Endothelial cell of umbilical vein (primary cell): ENCODE measurements at regions not wholly inside any gene's neighbourhood (a gene's known extent, or its start where the extent isn't known, plus 50 kb on each side); places are given as distances from the start of the nearest gene placed in this dataset.

Source experiments
- BruUV-seq: library from RNA; stranded (reverse); fragments of 400-500 nt; replicated peaks from 2 replicates; lab custom pipeline; 2021; lab: Mats Ljungman, UMichigan
- CTCF ChIA-PET: fragments of 300-600, 350-600 bp; sonication (Branson Sonifier 250); formaldehyde crosslinking; loops from one replicate; lab custom pipeline; 2021; ENCODE audit warnings: antibody characterized with exemption, inconsistent platforms; lab: Charles Lee
- POLR2A ChIA-PET: fragments of 300-600, 350-600 bp; sonication (Branson Sonifier 250); formaldehyde crosslinking; loops from one replicate; lab custom pipeline; 2021; ENCODE audit warnings: antibody characterized with exemption, inconsistent platforms; lab: Charles Lee
- DNase-seq: peaks from one replicate; pipeline ENCODE4 v3.0.0-alpha.2; 2011; ENCODE audit warnings: low read depth, low spot score
- FAIRE-seq: peaks from 2 replicates; lab custom pipeline; 2011; peaks lifted over from hg19 to GRCh38; lab: Jason Lieb, UNC
- H2AFZ ChIP-seq: 2 replicates; pipeline ENCODE4 v1.6.0; 2012; ENCODE audit warnings: low read depth, low read length, control low read depth, inconsistent platforms
- H3K27ac ChIP-seq: 2 replicates; pipeline ENCODE4 v1.5.1; 2011; ENCODE audit warnings: low read depth, mild to moderate bottlenecking, control low read depth, low read length, moderate library complexity; ENCODE audit not compliant: insufficient read depth
- H3K27me3 ChIP-seq, 2 experiments: 2 replicates each; pipeline versions ENCODE4 v1.6.0 to v1.6.1; 2011; ENCODE audit warnings: low read length in 2 of 2, mixed read lengths in 1 of 2; ENCODE audit not compliant: control insufficient read depth in 2 of 2, insufficient read depth in 2 of 2
- H3K36me3 ChIP-seq, 2 experiments: 2 replicates in 1 of 2; 3 replicates in 1 of 2; pipeline ENCODE4 v1.5.1; 2011; ENCODE audit warnings: low read length in 2 of 2, mild to moderate bottlenecking in 1 of 2, moderate library complexity in 1 of 2; ENCODE audit not compliant: control insufficient read depth in 2 of 2, insufficient read depth in 2 of 2; ENCODE audit errors: extremely low read depth in 1 of 2
- H3K4me1 ChIP-seq: 3 replicates; pipeline ENCODE4 v1.5.1; 2011; ENCODE audit warnings: mild to moderate bottlenecking, low read length; ENCODE audit not compliant: control insufficient read depth, insufficient read depth; ENCODE audit errors: extremely low read depth
- H3K4me2 ChIP-seq: 2 replicates; pipeline ENCODE4 v1.6.1; 2011; ENCODE audit warnings: low read length, control low read depth, mixed read lengths; ENCODE audit not compliant: insufficient read depth
- H3K4me3 ChIP-seq, 3 experiments: fragments of 200-600 bp in 1 of 3; sonication (generic), shearing (Covaris generic) in 1 of 3; replicated peaks in 1 of 3; 2 replicates each; pipeline ENCODE4 v1.5.1; 2011 to 2016; ENCODE audit warnings: control low read depth in 3 of 3, low read length in 3 of 3, mild to moderate bottlenecking in 2 of 3, inconsistent platforms in 1 of 3, low read depth in 1 of 3, moderate library complexity in 1 of 3; ENCODE audit not compliant: insufficient read depth in 1 of 3
- H3K79me2 ChIP-seq: 2 replicates; pipeline ENCODE4 v1.6.0; 2012; ENCODE audit warnings: low read length, inconsistent platforms; ENCODE audit not compliant: control insufficient read depth, insufficient read depth
- H3K9ac ChIP-seq: replicated peaks from 2 replicates; pipeline ENCODE3; 2011; ENCODE audit warnings: low read length, control low read depth; ENCODE audit not compliant: insufficient read depth; ENCODE audit errors: extremely low read depth
- H3K9me1 ChIP-seq: replicated peaks from 3 replicates; pipeline ENCODE4 v1.6.0; 2011; ENCODE audit warnings: mild to moderate bottlenecking, low read length; ENCODE audit not compliant: control insufficient read depth, insufficient read depth; ENCODE audit errors: extremely low read depth
- H3K9me3 ChIP-seq: replicated peaks from 2 replicates; pipeline ENCODE4 v1.5.1; 2012; ENCODE audit warnings: low read length, inconsistent platforms; ENCODE audit not compliant: control insufficient read depth, insufficient read depth
- H4K20me1 ChIP-seq: replicated peaks from 2 replicates; pipeline ENCODE3; 2011; ENCODE audit warnings: mild to moderate bottlenecking, low read length; ENCODE audit not compliant: control insufficient read depth, insufficient read depth; ENCODE audit errors: extremely low read depth
- EZH2 ChIP-seq: IDR thresholded peaks from 2 replicates; pipeline ENCODE4 v1.6.1; 2012; ENCODE audit warnings: borderline replicate concordance, low read depth, mild to moderate bottlenecking, moderate library complexity, low read length, inconsistent platforms; ENCODE audit not compliant: severe bottlenecking
- FOS ChIP-seq: IDR thresholded peaks from 2 replicates; pipeline ENCODE4 v1.6.1; 2011; ENCODE audit warnings: mild to moderate bottlenecking, low read length, moderate library complexity, borderline replicate concordance; ENCODE audit not compliant: insufficient read depth
- GATA2 ChIP-seq: IDR thresholded peaks from 2 replicates; pipeline ENCODE4 v1.7.0; 2011; ENCODE audit warnings: low read depth, mild to moderate bottlenecking, moderate library complexity, mixed read lengths, low read length; ENCODE audit not compliant: insufficient read length, insufficient read depth
- JUN ChIP-seq: IDR thresholded peaks from 2 replicates; pipeline ENCODE4 v1.6.1; 2011; ENCODE audit warnings: borderline replicate concordance, low read depth; ENCODE audit not compliant: insufficient read length, insufficient read depth
- MYC ChIP-seq: IDR thresholded peaks from one replicate; pipeline ENCODE4 v1.6.1; 2011; ENCODE audit warnings: mild to moderate bottlenecking, low read depth, low read length
- POLR2A ChIP-seq: IDR thresholded peaks from 2 replicates; pipeline ENCODE4 v1.6.1; 2012; ENCODE audit warnings: low read depth, mild to moderate bottlenecking, control low read depth, low read length
- POLR2AphosphoS5 ChIP-seq: IDR thresholded peaks from 2 replicates; pipeline ENCODE4 v1.6.1; 2012; ENCODE audit warnings: low read depth, mild to moderate bottlenecking, control low read depth, low read length, moderate library complexity; ENCODE audit not compliant: insufficient read depth
- dilution Hi-C: fragments of 300-500 bp; cut with MboI; formaldehyde crosslinking; loops from one replicate; pipeline ENCODE4 v1.15.0; 2019; ENCODE audit warnings: low sequenced_read_pairs; ENCODE audit not compliant: extremely low pct_ligation_motif_present
- intact Hi-C: fragments of 100-400 bp; cut with micrococcal nuclease; formaldehyde crosslinking; loops from one replicate; pipeline ENCODE4 v1.10.0; 2022
- TF ChIP-seq, protein P1 (sequence below): IDR thresholded peaks from 2 replicates; pipeline ENCODE4 v1.6.1; 2011; ENCODE audit not compliant: insufficient read depth, insufficient read length
- TF ChIP-seq, protein P2 (sequence below), 2 donors: IDR thresholded peaks; 1 replicate in 1 of 2; 2 replicates in 1 of 2; pipeline ENCODE4 v1.5.1; 2011; ENCODE audit warnings: low read length in 2 of 2, mild to moderate bottlenecking in 2 of 2, moderate library complexity in 2 of 2, control low read depth in 1 of 2, inconsistent platforms in 1 of 2, low read depth in 1 of 2; ENCODE audit not compliant: insufficient read depth in 1 of 2; ENCODE audit errors: extremely low read depth in 1 of 2

DNA sequence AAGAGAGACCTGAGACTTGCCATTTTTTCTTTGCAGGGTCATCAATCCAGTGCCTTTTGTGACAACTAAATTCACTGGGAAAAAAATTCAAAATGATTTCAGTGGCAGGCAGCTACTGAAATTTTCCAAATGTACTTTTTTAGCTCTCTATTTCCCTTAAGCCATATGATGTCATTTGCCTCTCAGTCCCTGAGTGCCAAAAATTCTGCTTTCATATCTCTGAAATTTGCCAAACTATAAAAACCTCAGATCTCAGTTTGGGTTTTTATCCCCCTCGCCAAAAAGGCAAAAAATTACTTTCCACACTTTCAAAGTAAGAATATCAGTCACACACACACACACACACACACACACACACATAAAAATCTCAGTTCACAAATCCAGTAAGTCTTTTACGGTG lies 651.3 kb upstream of the ARID1B start:
- H3K4me1 ChIP-seq: no peaks in the 10 kb centered on the region
- CTCF ChIA-PET: no interaction called here
- H3K9me1 ChIP-seq: no peaks in the 10 kb centered on the region
- H3K27ac ChIP-seq: no peak overlapping the region
- H3K4me2 ChIP-seq: no peak overlapping the region
- BruUV-seq: no TSS peak
- POLR2A ChIA-PET: no interaction called here
- H3K4me3 ChIP-seq: no peak overlapping the region
- no peaks in the 10 kb centered on the region for H3K27me3 ChIP-seq
- TF ChIP-seq MYC (no peak), POLR2AphosphoS5 (no peak), POLR2A (no peak)
- TF ChIP-seq, protein P1, sequence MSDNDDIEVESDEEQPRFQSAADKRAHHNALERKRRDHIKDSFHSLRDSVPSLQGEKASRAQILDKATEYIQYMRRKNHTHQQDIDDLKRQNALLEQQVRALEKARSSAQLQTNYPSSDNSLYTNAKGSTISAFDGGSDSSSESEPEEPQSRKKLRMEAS: no peak
- FAIRE-seq: no peak
- H3K36me3 ChIP-seq: no peaks in the 10 kb centered on the region
- no peak overlapping the region for H2AFZ ChIP-seq
- no peak for DNase-seq
- H3K9ac ChIP-seq: no peak overlapping the region
- H3K9me3 ChIP-seq: no peaks in the 10 kb centered on the region
- H3K79me2 ChIP-seq: no peaks in the 10 kb centered on the region
- dilution Hi-C loops (no loop called here), intact Hi-C loops (no loop called here)
- H4K20me1 ChIP-seq: no peaks in the 10 kb centered on the region

DNA sequence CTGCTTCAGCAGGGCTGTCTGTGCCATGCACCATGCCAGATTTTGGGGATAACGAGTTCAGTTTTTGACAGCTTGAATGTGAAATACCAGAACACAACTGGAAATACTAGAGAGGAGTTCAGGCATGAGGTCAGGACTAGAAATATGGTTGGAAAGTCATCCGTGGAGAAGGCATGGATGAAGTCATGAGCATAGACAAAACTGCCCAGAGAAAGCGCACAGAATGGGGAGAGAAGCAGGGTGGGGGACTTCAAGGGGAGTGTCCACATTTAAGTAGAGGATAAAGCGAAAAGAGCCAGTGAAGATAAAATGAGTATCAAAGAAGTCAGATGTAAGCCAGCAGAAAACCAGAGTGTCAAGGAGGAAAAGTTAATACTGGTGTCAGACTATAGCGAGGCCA lies 653.4 kb upstream of the ARID1B start:
- FAIRE-seq (no peak), DNase-seq (no peak)
- Histone ChIP-seq H3K9ac (no peak overlapping the region), H3K4me3 (no peak overlapping the region), H3K4me2 (no peak overlapping the region), H3K4me1 (no peaks in the 10 kb centered on the region), H3K27me3 (no peaks in the 10 kb centered on the region), H3K79me2 (no peaks in the 10 kb centered on the region), H2AFZ (no peak overlapping the region), H3K27ac (no peak overlapping the region), H3K36me3 (no peaks in the 10 kb centered on the region), H4K20me1 (no peaks in the 10 kb centered on the region), H3K9me3 (no peaks in the 10 kb centered on the region), H3K9me1 (no peaks in the 10 kb centered on the region)
- no TSS peak for BruUV-seq
- intact Hi-C loops (no loop called here), dilution Hi-C loops (no loop called here)
- no peak for TF ChIP-seq FOS
- no peak for TF ChIP-seq EZH2
- TF ChIP-seq MYC: no peak
- TF ChIP-seq, protein P2, sequence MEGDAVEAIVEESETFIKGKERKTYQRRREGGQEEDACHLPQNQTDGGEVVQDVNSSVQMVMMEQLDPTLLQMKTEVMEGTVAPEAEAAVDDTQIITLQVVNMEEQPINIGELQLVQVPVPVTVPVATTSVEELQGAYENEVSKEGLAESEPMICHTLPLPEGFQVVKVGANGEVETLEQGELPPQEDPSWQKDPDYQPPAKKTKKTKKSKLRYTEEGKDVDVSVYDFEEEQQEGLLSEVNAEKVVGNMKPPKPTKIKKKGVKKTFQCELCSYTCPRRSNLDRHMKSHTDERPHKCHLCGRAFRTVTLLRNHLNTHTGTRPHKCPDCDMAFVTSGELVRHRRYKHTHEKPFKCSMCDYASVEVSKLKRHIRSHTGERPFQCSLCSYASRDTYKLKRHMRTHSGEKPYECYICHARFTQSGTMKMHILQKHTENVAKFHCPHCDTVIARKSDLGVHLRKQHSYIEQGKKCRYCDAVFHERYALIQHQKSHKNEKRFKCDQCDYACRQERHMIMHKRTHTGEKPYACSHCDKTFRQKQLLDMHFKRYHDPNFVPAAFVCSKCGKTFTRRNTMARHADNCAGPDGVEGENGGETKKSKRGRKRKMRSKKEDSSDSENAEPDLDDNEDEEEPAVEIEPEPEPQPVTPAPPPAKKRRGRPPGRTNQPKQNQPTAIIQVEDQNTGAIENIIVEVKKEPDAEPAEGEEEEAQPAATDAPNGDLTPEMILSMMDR (IDR thresholded peaks at IDR 0.05; ENCODE audit: extremely low read depth in 1 of 2, insufficient read depth in 1 of 2, low read depth in 1 of 2, low read length in 2 of 2): no peak
- TF ChIP-seq JUN: no peak
- TF ChIP-seq GATA2: no peak
- TF ChIP-seq, protein P1: no peak
- no peak for TF ChIP-seq POLR2AphosphoS5
- TF ChIP-seq POLR2A: no peak
- ChIA-PET POLR2A (no interaction called here), CTCF (no interaction called here)
